Muscle layer of duodenum (tissue), 2 donors: ENCODE measurements at regions not wholly inside any gene's neighbourhood (a gene's known extent, or its start where the extent isn't known, plus 50 kb on each side); places are given as distances from the start of the nearest gene placed in this dataset.

Experiments used
- H3K27ac ChIP-seq: one replicate; pipeline ENCODE4 v1.7.0; 2013; ENCODE audit warnings: mild to moderate bottlenecking, low read length
- H3K27me3 ChIP-seq: one replicate; pipeline ENCODE4 v1.7.0; 2013; ENCODE audit warnings: low read depth, mild to moderate bottlenecking, control low read depth, low read length
- H3K36me3 ChIP-seq, 2 donors: one replicate each; pipeline ENCODE4 v1.7.0; 2013; ENCODE audit warnings: low read length in 2 of 2, control low read depth in 1 of 2, mild to moderate bottlenecking in 1 of 2; ENCODE audit not compliant: insufficient read depth in 2 of 2, control insufficient read depth in 1 of 2
- H3K4me1 ChIP-seq, 2 donors: one replicate each; pipeline ENCODE4 v1.7.0; 2013; ENCODE audit warnings: low read length in 2 of 2, mild to moderate bottlenecking in 2 of 2, control low read depth in 1 of 2, moderate library complexity in 1 of 2; ENCODE audit not compliant: insufficient read depth in 2 of 2, control insufficient read depth in 1 of 2
- H3K4me3 ChIP-seq, 2 donors: one replicate each; pipeline ENCODE4 v1.7.0; 2013; ENCODE audit warnings: low read length in 2 of 2, low read depth in 1 of 2, mild to moderate bottlenecking in 1 of 2
- H3K9me3 ChIP-seq, 2 donors: one replicate each; pipeline ENCODE4 v1.7.0; 2013; ENCODE audit warnings: low read length in 2 of 2, control low read depth in 1 of 2, mild to moderate bottlenecking in 1 of 2; ENCODE audit not compliant: control insufficient read depth in 1 of 2
- donor health status: healthy.

DNA sequence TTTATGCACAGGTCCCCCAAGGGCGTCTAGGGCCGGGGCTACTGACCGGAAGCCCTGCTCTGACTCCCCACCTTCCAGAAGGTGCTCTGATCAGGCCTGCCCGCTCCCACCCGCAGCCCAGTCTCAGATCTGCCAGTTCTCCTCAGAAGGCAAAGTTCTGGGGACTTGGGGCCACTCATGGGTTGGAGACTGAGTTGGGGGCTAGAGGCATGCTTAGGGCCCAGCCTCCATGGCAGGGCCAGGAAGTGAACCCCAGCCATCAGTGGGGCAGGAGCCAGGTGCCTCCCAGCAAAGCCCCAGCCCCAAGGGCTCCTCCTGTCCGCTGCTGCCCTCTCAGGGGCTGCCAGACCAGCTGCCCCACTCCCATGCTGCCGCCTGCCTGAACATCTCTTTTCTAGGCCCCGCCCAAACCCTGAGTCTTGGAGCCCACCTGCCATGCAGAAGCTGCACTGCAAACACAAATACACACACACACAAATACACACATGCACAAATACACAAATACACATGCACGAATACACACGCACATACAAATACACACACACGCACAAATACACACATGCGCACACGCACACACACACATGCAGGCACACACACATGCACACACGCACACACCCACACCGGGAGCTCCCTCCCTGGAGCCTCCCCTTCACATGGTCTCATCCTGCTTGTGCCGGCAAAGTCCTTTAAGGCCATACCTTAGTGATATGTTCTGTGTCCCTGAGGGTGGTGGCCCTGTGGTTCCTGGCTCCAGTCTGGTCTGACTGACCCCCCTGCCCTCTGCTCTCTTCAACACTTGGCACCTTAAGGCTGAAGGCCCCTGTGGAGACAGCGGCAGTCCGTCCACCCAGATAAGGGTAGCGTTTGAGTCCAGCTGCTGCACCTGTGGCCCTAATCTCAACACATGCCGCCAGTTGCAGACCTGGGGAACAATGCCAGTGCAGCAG, 59.2 kb upstream of the KLF13 start:
- Histone ChIP-seq H3K4me3 (no peak overlapping the region), H3K9me3 (no peaks in the 10 kb centered on the region), H3K27ac (no peak overlapping the region), H3K27me3 (no peaks in the 10 kb centered on the region), H3K4me1 (peaks cover 12 to 16% of the 10 kb centered on the region in 2 donors), H3K36me3 (no peaks in the 10 kb centered on the region)

- Histone ChIP-seq H3K27ac (no peak overlapping the region), H3K36me3 (no peaks in the 10 kb centered on the region), H3K4me1 (peaks cover 12 to 16% of the 10 kb centered on the region in 2 donors)
Measured at GRCh38 chr15:31268108-31268501, 58.5 kb upstream of the KLF13 start.

GRCh38 chr15:31268911-31269784, 57.5 kb upstream of the KLF13 start:
- no peaks in the 10 kb centered on the region for H3K9me3 ChIP-seq
- H3K27me3 ChIP-seq, result no peaks in the 10 kb centered on the region
- H3K36me3 ChIP-seq, result no peaks in the 10 kb centered on the region
- no peak overlapping the region for H3K4me3 ChIP-seq
- H3K27ac ChIP-seq, result no peak overlapping the region
- peaks cover 9 to 12% of the 10 kb centered on the region in 2 donors for H3K4me1 ChIP-seq

More at GRCh38 chr15:31268108-31268501, 58.5 kb upstream of the KLF13 start:
- H3K9me3 ChIP-seq, result no peaks in the 10 kb centered on the region
- H3K27me3 ChIP-seq, result no peaks in the 10 kb centered on the region
- H3K4me3 ChIP-seq, result no peak overlapping the region

GRCh38 chr15:31269816-31270575, 56.6 kb upstream of the KLF13 start:
- H3K4me1 ChIP-seq, result peaks cover 5 to 9% of the 10 kb centered on the region in 2 donors
- no peak overlapping the region for H3K4me3 ChIP-seq

GRCh38 chr15:31270767-31271166, 55.9 kb upstream of the KLF13 start:
- Histone ChIP-seq H3K9me3 (no peaks in the 10 kb centered on the region), H3K36me3 (no peaks in the 10 kb centered on the region), H3K4me3 (no peak overlapping the region), H3K27me3 (no peaks in the 10 kb centered on the region), H3K4me1 (peaks cover 2 to 5% of the 10 kb centered on the region in 2 donors), H3K27ac (no peak overlapping the region)

More at GRCh38 chr15:31269816-31270575, 56.6 kb upstream of the KLF13 start:
- Histone ChIP-seq H3K36me3 (no peaks in the 10 kb centered on the region), H3K9me3 (no peaks in the 10 kb centered on the region), H3K27me3 (no peaks in the 10 kb centered on the region), H3K27ac (no peak overlapping the region)

DNA sequence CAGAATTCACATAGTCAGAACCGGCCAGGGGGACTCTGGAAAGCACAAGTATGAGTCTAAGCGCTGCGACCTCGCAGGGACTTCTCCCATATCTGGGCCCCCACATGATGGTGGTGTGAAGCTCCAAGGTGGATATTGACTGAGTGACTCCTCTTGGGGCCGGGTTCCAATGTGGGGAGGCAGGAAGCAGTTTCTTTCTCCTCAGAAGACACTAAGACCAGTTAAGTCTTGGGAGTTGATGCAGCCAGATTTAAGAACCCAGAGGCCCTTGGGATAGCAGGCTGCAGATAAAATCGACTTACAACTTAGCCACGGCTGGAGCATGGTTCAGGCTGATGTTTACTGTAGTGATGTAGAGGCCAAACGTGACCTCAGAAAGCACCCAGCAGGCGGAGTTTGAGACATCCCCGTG, 55.4 kb upstream of the KLF13 start:
- no peak overlapping the region for H3K27ac ChIP-seq
- H3K4me1 ChIP-seq, result peaks cover 0 to 5% of the 10 kb centered on the region in 2 donors
- H3K27me3 ChIP-seq, result no peaks in the 10 kb centered on the region

DNA sequence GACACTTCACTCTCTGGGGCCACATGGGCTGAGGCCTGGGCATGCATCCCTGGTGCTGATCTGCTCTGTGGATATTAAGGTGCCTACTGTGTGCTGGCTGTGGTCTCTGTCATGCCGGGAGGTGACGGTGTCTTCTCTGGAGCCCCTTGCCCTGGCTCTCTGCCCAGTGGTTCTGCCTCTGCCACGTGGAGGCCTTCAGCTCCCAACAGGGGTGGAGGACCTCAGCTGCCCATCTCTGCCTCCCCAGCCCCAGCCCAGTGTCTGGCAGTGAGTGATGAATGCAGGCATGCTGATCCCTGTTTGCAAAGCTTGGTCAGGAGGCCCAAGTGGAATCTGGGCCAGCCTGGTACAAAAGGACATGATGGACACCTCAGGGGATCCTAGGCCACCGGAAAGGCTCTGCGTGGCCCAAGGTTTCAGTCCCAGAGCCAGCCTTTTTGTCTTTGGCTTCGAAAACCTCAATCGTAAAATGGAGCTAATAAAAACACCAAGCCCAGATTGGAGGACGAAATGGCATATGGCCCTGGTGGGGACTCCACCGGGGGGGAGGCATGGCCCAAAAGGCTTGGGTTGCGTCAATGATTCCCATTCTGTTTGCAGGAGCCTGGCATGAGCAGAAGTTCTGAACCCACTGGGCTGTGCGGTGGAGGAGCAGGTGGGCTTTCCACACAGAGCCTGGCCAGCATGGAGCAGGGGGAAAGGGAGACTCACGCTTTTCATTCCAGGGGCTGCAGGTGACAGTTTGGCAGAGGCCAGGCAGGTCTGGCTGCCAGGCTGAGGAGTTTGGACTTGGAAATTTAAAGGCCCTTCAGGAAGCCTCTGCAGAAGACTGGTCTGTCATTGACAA, 54.7 kb upstream of the KLF13 start:
- Histone ChIP-seq H3K4me3 (no peak overlapping the region), H3K4me1 (peaks cover 0 to 5% of the 10 kb centered on the region in 2 donors), H3K36me3 (no peaks in the 10 kb centered on the region), H3K27me3 (no peaks in the 10 kb centered on the region), H3K9me3 (no peaks in the 10 kb centered on the region), H3K27ac (no peak overlapping the region)

More for the DNA sequence above, 55.4 kb upstream of the KLF13 start:
- Histone ChIP-seq H3K36me3 (no peaks in the 10 kb centered on the region), H3K4me3 (no peak overlapping the region), H3K9me3 (no peaks in the 10 kb centered on the region)

DNA sequence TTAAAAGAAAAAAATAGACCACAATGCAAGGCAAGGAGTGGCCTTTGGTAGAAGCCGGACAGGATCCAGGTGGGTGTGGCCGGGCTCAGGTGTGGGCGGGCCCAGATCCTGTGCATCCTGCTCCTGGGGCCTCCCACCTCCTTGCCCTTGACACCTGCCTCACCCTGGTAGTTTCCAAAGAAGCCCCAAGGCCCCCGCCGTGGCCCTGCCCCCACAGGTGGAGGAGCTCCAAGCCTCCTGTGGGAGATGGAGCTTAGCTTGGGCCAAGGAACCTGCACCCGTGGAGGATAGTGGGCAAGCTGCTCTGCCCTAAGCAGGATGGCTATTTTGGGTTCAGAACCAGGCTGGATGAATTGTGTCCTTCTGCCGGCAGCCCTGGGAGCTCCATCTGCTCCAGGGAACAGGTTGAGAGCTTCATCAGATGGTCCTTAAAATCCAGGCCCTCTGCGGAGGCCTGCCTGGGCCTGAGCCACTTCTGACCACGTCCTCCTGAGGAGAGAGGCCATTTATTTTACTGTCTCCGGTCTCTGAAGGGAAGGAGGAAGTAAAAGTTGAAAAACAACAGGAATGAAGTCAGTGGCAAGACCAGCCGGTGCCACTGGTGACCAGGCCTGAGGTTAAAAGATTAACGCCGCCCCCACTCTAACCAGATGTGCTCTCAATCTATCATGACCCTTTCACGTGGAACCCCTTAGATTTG, 53.9 kb upstream of the KLF13 start:
- no peak overlapping the region for H3K27ac ChIP-seq
- no peaks in the 10 kb centered on the region for H3K9me3 ChIP-seq
- no peaks in the 10 kb centered on the region for H3K36me3 ChIP-seq
- H3K27me3 ChIP-seq, result no peaks in the 10 kb centered on the region
- no peak overlapping the region for H3K4me3 ChIP-seq
- peaks cover 0 to 5% of the 10 kb centered on the region in 2 donors for H3K4me1 ChIP-seq

GRCh38 chr15:31273258-31273941, 53.2 kb upstream of the KLF13 start:
- H3K9me3 ChIP-seq, result no peaks in the 10 kb centered on the region
- no peaks in the 10 kb centered on the region for H3K4me1 ChIP-seq
- no peak overlapping the region for H3K4me3 ChIP-seq
- H3K27me3 ChIP-seq, result no peaks in the 10 kb centered on the region
- no peak overlapping the region for H3K27ac ChIP-seq
- H3K36me3 ChIP-seq, result no peaks in the 10 kb centered on the region
